AML-193 (cell line): ENCODE measurements at regions not wholly inside any gene's neighbourhood (a gene's known extent, or its start where the extent isn't known, plus 50 kb on each side); places are given as distances from the start of the nearest gene placed in this dataset.

Experiments used
- DNase-seq, 2 experiments: peaks; one replicate each; lab custom pipeline; 2025; lab: John Stamatoyannopoulos, UW

DNA sequence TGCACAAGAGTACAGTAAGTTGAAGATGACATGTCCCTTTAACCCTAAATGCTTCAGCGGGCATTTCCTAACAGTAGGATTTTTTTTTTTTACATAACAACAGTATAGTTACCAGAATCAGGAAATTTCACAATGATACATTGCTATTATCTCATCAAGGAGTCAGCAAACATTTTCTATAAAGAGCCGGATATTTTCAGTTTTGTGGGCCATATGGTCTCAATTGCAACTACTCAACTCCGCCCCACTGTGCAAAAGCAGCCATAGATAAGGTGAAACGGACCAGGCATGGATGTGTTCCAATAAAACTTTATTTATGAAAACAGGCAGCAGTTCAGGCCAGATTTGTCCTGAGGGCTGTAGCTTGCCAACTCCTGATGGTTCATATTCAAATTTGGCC, 130.6 kb downstream of the SMAD6 start:
- DNase-seq: peak; percentile 90 to 91

DNA sequence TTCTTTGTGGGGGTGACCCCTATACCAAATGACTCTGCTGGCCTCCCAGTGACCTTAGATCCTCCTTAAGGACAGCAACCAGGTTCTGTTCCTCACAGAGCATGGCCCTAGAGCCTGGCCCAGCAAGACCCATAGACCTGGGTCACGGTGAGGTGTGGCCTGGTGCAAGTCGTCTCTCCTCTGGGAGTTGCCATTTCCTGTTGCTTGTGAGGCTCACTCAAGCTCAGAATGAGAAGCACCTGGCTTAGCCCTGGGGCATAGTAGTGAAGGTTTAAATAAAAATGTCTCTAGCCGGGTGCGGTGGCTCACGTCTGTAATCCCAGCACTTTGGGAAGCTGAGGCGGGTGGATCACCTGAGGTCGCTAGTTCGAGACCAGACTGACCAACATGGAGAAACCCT, 131.3 kb downstream of the SMAD6 start:
- no peak for DNase-seq

GRCh38 chr15:66833803-66834202, 131.8 kb downstream of the SMAD6 start:
- DNase-seq: no peak

- no peak for DNase-seq
Observed at GRCh38 chr15:66834881-66835878, 133.1 kb downstream of the SMAD6 start.

GRCh38 chr15:66836231-66837030, 134.4 kb downstream of the SMAD6 start:
- no peak for DNase-seq

DNA sequence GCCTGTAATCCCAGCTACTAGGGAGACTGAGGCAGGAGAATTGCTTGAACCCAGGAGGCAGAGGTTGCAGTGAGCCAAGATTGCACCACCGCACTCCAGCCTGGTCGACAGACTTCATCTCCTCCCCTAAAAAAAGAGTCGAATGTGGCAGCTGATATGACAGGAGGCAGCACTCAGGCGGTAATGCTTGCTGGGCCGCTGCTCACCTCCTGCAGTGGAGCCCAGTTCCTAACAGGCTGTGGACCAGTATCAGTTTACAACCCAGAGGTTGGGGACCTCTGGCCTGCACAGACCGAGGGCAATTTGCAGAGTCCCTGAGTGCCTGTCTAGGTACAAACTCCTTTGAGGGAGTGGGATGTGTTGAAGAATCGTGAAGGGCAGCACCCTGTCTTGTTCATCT, 136.2 kb downstream of the SMAD6 start:
- no peak for DNase-seq

GRCh38 chr15:66838671-66839239, 136.7 kb downstream of the SMAD6 start:
- peak; percentile 21 to 35 for DNase-seq

DNA sequence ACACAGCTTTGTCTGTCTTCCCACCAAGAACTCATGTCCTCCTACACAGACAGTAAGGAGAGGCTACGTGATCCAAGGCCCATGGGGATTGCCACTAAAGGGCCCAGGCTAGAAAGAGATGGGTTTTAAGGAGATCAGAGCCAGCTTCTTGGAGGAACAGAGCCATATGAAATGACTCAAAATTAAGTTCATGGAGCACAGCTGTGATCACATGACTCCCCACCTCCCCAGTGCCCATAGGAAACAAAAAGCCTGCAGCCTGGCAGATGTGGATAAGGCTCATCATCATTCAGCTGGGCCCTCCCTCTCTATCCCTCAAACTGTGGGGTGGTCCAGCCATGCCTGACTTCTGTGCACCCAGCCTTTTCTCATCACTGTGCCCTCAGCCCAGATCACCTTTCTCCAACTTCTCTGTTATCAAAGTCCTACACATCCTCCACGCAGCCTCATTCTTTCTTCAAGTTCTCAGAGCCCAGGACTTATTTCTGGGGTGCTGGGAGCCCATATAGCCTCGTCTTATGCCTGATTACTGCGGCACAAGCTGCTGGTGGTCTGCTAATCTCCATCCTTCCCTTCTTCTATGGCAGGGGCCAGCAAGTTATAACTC, 137.6 kb downstream of the SMAD6 start:
- no peak for DNase-seq

- DNase-seq: peak; percentile 73 to 86
Observed at GRCh38 chr15:66840615-66841390, 138.8 kb downstream of the SMAD6 start.

DNA sequence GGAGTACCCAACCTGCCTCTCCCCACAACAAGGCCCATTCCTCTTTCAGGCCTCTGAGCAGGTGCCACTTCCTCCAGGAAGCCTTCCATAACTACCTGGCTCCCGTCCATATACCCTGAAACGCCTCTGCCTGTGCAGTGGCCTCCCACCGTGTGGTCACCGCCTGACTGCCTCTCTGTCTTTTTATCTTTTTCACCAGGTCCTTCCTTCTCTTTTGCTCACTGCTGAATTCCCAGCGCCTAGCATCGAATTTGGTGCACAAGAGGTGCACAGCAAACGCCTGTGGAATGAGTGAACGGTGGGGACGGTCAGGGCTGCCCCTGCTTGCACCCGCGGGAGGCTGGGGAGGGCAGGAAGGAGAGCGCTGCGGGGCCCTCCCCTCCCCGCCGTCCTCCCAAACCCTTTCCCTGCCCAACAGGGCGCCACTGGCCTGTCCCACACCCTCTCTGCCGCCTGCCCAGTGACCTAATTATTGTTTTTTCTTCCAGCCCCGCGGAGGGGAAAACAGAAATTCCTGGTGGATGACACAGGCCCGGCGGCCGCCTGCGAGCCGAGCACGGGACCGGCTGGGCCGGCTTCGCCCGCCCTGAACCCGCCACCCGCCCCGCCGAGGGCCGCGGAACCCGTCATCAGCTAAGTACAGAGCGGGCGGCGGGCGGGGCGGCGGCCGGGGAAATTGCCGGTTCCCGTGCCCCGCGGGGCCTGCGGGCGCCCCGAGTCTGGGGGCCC, 140.1 kb downstream of the SMAD6 start:
- DNase-seq: peak; percentile 18 to 32

GRCh38 chr15:66842710-66843441, 140.8 kb downstream of the SMAD6 start:
- DNase-seq: peak; percentile 64 to 65

- no peak for DNase-seq
Observed at GRCh38 chr15:66843581-66843980, 141.5 kb downstream of the SMAD6 start.

DNA sequence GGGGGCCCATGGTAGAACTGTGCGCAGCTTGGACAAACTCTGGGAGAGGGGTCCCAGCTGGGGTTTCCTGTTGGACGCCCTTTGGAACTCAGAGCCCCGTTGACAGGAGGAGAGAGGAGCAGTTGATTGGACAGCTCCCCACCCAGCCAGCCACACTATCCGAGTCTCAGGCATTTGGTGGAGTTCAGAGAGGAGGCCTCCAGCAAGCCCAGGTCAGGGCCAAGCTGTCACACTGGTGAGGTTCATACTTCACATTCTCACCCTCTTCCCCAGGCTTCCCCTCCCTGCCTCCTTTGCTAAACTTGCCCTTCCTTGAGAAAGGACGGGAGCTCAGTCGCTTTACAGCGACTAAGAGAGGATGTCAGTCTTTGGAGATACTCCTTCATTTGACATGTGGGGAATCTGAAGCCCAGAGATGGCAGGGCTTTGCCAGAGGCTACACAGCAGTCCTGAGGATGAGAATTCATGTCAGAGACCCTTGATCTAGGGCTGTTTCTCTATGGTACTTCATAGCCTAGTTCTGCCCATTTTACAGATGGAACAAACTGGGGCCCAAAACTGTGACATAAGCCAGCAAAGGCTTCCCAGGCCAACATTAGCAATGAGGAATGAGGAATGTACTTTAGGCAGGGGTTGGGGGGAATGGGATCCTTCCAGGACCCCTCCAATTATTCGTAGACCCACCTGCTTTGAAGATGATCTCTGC, 142.2 kb downstream of the SMAD6 start:
- no peak for DNase-seq

GRCh38 chr15:66844747-66845145, 142.7 kb downstream of the SMAD6 start:
- DNase-seq: no peak

DNA sequence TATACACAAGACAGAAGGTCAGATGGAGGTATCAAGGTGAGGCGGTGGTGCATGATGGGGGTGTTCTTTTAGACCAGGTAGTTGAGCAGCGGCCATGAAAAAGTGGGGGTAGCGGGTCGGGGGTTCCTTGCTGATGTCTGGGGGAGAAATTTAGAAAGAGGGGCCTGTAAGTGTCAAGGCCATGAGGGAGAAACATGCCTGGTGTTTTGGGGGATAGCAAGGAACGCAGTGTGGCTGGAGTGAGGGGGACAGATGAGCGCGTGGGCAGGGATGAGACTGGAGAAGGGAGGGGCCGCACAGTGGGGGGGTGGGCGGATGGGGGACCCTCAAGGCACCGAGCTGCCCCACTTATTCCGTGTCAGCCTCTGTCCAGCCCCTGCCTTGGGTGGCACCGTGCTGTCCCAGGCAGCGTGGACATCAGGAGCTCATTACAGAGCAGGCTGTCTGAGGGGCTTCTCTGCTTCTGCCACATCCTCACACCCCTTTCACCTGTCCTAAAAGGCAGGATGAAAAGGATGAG, 143.3 kb downstream of the SMAD6 start:
- no peak for DNase-seq

DNA sequence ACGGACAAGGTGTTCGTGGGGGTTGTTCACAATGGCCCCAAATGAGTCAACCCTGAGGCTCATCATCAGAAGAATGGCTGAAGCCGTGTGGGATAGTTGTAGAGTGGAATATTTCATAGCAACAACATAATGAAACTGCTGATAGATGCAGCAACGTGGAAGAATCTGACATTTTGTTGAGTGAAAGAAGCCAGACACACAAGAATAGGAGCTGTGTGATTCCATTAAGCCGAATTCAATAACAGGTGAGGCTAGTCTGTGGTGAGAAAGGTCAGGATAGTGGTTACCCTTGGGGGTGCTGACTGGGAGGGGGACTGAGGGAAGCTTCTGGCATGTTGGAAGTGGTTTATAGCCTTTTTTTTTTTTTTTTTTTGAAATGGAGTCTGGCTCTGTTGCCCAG, 144.0 kb downstream of the SMAD6 start:
- DNase-seq: no peak

- no peak for DNase-seq
Observed at GRCh38 chr15:66846811-66847210, 144.8 kb downstream of the SMAD6 start.

DNA sequence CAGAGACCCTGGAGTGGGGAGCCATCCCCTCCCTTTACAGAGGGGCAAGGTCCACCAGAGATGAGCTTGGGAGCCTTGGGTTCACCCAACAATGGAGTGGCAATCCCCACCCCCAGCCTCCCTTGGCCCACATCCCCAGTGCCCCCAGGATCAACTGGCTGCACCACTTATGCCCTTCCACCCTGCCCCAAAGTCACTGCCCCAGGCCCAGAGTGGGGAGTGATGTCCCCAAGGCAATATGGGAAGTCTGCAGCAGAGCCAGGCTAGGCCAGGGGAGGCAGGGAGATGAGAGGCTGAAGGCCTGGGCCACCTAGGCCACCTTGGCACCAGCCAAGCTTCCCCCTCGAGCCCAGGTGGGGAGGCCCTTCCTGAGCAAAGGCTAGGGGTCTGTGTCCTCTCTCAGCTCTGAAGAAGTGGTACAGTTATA, 145.5 kb downstream of the SMAD6 start:
- DNase-seq: no peak

- DNase-seq: no peak
Observed at GRCh38 chr15:66848116-66848515, 146.1 kb downstream of the SMAD6 start.
